GM12873 (cell line): ENCODE measurements at regions not wholly inside any gene's neighbourhood (a gene's known extent, or its start where the extent isn't known, plus 50 kb on each side); places are given as distances from the start of the nearest gene placed in this dataset.

Source experiments
- TF ChIP-seq, protein P1 (sequence below): IDR thresholded peaks from 2 replicates; pipeline ENCODE4 v1.5.1; 2012; ENCODE audit warnings: low read depth, mild to moderate bottlenecking, moderate library complexity, low read length, control low read depth; ENCODE audit not compliant: insufficient read depth; ENCODE audit errors: missing control alignments

- TF ChIP-seq, protein P1, sequence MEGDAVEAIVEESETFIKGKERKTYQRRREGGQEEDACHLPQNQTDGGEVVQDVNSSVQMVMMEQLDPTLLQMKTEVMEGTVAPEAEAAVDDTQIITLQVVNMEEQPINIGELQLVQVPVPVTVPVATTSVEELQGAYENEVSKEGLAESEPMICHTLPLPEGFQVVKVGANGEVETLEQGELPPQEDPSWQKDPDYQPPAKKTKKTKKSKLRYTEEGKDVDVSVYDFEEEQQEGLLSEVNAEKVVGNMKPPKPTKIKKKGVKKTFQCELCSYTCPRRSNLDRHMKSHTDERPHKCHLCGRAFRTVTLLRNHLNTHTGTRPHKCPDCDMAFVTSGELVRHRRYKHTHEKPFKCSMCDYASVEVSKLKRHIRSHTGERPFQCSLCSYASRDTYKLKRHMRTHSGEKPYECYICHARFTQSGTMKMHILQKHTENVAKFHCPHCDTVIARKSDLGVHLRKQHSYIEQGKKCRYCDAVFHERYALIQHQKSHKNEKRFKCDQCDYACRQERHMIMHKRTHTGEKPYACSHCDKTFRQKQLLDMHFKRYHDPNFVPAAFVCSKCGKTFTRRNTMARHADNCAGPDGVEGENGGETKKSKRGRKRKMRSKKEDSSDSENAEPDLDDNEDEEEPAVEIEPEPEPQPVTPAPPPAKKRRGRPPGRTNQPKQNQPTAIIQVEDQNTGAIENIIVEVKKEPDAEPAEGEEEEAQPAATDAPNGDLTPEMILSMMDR, result no peak
Measured at GRCh38 chr14:58707949-58708348, 70.2 kb downstream of the DACT1 start.

GRCh38 chr14:58709949-58710348, 72.2 kb downstream of the DACT1 start:
- TF ChIP-seq, protein P1, result no peak

GRCh38 chr14:58711382-58711781, 73.6 kb downstream of the DACT1 start:
- TF ChIP-seq, protein P1, result no peak

- TF ChIP-seq, protein P1, result no peak
Measured at GRCh38 chr14:58712357-58712756, 74.6 kb downstream of the DACT1 start.

- TF ChIP-seq, protein P1, result no peak
Measured at GRCh38 chr14:58713677-58714076, 75.9 kb downstream of the DACT1 start.

GRCh38 chr14:58716706-58717105, 78.9 kb downstream of the DACT1 start:
- TF ChIP-seq, protein P1, result no peak

- TF ChIP-seq, protein P1, result no peak
Measured at GRCh38 chr14:58717211-58717610, 79.4 kb downstream of the DACT1 start.
